ENCODE measurements at regions not wholly inside any gene's neighbourhood (a gene's known extent, or its start where the extent isn't known, plus 50 kb on each side); places are given as distances from the start of the nearest gene placed in this dataset.
"Not testable (repeated sequence)": the region's sequence is repeated elsewhere in the genome, so short reads cannot be mapped to it uniquely, and the experiment has no call there.

DNA sequence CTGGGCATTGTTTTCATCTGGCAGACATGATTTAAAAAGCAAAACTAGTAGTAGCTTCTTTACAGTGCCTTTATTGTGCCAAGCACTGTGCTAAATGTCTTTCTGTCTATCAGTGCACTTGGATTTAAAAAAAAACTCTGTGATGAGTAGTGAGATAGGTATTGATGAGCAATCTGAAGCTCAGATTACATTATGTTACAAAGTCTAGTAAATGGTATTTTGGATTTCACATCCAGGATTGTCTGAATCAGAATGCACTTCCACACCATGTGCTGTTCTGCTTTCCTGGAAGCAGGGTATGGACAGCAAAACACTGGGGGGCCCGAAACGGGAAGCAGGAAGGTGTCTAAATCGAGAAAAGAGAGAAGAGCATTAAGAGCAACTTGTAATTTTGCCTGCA is 103.4 kb upstream of the CCN2 start:
- peak in 1 of 3 donors; percentile 41 for DNase-seq

GRCh38 chr6:132053511-132053910 is 102.3 kb upstream of the CCN2 start:
- no peak for DNase-seq

DNA sequence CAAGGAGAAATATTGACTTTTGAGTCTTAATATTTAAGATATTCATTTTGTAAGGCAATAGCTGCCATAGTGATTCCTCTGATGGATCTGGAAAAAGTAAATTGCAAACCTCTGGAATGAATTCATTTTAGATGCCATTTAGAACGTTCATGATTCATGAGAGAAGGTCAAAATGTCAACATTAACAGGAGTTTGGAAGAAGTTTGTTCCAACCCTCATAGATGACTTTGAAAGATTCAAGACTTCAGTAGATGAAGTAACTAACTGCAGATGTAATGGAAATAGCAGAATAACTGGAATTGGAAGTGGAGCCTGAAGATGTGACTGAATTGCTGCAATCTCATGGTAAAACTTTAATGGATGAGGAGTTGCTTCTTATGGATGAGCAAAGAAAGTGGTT is 100.9 kb upstream of the CCN2 start:
- DNase-seq: no peak

DNA sequence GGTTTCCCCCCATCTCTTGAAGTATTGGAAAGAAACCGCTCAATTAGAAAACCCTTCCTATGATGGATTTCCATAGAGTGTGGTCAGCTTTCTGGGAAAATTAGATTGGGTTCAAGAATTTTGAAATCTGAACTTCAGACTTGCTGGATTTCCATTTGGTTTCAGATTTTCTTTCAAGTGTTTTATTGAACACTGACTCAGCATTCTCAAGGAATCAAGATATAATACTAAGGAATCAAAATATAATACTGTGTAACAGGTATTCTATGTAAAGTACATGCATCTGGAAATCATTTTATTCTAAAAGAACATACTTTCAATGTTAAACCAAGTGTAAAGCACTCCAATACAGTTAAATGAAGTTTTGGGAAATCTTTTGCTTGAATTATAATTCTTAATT is 94.7 kb upstream of the CCN2 start:
- no peak for DNase-seq

DNA sequence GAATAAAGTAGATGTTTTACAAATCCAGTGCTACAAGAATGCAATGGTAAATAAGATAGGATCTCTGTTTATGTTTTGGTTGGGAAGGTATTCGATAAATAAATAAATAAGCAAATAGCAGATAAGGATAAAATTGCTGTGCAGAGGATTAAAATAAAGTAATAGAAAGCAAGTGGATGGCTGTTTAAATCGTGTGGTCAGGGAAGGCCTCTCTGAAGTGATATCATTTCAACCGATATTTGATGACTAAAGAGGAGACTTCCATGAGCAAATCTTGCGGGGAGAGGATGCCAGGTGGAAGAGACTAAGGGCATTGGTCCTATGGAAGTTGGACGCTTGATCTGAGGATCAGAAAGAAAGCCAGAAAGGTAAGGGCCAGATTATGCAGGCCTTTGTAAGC is 92.0 kb upstream of the CCN2 start:
- DNase-seq: no peak

GRCh38 chr6:132041706-132042105 is 90.5 kb upstream of the CCN2 start:
- DNase-seq: no peak

DNA sequence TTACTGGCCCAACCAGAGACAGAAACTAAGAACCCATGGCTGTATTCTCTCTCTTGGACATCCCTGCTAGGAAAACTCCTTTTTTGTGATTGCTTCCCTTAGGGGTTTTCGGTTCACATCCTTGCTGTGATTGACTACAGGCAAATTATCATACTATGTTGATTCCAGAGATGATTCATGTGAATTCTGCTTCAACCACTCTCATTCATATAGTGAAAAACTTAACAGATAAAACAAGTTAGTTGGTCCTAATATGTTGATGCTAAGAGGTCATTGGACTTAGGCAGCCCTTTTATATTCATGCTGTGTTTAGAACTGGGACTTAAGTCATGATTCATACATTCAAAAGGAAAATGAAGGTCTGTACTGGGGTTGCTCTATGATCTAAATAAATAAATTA is 76.9 kb upstream of the CCN2 start:
- DNase-seq: no peak

DNA sequence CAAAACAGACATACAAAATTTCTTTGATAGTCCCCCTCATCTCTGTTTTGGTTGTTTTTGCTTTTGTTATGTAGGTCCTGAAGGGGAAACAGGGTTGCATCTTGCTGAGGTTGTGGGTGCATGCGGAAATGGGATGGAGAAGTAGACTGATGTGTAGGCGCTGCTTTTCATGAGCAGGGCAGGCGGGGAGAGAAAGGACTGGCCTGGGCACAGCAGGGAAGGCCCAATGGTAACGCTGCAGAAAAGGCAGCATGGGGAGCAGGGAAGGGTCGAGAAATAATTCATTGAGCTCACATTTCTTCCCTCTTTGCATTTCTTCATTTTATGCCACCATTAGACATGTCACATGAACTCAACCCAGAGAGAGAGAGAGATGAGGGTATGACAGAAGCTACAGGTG is 74.3 kb upstream of the CCN2 start:
- DNase-seq: no peak

DNA sequence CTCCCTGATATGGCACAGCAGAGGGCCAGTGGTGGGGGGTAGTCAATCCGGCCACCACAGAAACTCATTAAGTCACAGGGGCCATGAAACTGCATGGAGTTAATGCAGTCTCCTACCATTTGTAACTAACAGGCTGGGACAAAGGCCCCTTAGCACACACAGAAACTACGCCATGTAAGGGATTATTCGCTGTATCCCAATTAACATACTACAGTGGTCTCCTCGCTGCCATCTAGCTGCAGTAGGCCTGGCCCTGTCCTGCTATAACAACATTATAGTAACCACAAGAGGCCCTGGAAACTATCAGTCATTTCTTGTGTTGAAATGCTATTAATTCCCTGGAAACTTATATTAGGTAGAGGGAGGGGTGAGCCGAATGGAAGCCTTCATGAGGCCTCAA is 72.3 kb upstream of the CCN2 start:
- DNase-seq: no peak

- no peak for DNase-seq
Measured at GRCh38 chr6:132021552-132022375, 70.6 kb upstream of the CCN2 start.

GRCh38 chr6:132020918-132021317 is 69.7 kb upstream of the CCN2 start:
- not testable (repeated sequence) for DNase-seq

DNA sequence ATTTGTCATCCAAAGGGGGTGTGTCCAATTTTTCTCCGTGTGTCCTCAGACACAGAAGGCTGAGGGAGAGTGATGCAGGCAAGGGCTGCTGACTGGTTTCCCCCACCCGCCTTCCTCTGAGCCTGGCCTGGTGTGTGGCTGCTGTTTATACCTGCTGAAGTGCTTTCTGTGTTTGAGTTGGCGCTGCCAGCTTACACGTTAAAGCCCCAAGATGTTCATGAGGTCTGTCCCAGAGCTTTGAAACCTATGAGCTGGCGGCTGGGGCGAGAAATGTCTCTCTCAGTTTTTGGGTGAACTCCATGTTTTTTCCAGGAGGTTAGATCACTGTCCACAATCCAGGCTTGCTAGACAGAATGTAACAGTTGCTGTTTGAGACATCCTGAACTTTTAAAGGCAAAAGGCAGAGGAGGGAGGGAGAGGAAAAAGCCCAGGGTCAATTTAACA is 69.0 kb upstream of the CCN2 start:
- peak in 2 of 3 donors; percentile 36 to 66 for DNase-seq

GRCh38 chr6:132019586-132019985 is 68.4 kb upstream of the CCN2 start:
- DNase-seq: no peak

- DNase-seq: no peak
Measured at GRCh38 chr6:132017942-132018341, 66.8 kb upstream of the CCN2 start.

GRCh38 chr6:132016396-132016795 is 65.2 kb upstream of the CCN2 start:
- DNase-seq: peak in 2 of 3 donors; percentile 12 to 30

GRCh38 chr6:132011582-132011981 is 60.4 kb upstream of the CCN2 start:
- DNase-seq: peak in 2 of 3 donors; percentile 18 to 19

DNA sequence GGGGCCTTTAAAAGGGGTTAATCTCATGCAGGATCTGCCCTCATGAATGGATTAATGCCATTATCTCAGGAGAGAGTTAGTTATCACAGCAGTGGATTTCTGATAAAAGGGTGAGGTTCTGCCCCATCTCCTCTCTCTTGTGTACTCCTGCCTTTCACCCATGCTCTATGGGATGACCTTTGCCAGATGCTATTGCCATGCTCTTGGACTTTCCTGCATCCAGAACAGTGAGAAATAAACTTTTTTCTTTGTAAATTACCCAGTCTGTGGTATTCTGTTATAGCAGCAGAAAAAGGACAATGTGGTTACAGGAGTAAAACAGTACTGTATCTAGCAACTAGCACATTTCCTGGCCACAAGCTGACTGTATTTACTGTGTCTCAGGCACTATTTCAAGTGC is 58.0 kb upstream of the CCN2 start:
- DNase-seq: no peak

DNA sequence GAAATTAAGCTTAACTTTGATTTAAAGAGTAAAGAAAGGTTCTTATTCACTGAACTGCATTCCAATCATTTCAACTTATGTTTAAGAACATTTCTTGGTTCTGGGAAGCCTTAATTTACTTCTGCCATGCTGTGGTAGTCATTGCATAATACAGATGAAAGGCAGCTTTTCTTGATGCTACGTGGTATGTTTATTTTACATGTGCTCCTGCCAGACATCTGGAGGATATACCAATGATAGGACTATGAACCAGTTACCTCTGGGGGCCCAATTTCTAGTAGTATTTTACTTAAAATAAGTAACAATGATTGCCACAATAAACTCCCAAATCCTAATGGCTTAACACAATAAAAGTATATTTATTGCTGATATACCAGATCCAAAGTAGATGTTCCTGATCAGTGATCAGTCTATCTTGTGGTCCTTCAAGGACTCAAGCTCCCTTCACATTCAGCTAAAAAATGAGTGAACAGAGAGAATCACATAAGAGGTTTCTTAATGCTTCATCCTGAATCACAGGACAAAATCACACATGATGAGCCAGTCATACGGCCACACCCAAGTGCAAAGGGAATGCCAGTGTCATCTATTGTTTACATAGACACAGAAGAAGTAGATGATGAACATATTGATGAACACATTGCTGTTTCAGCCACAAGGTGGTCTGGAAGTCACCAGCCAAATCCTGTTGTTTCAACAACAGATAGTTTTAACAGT is 56.5 kb upstream of the CCN2 start:
- DNase-seq: no peak

DNA sequence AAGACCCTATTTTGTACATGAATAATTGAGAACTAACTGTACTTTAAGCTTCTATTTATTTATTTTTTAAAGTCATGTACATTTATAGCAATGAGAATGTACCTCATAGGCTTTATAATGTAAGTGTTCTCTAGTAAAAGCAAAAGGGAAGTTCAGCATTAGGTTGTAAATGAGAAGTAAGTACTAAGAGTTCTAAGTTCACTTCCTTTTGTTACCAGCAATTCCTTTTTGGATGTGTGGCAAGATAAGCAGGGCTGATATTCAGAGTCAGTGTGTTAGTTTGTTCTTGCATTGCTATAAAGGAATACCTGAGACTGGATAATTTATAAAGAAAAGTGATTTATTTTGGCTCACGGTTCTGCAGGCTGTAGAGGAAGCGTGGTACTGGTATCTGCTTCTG is 54.0 kb upstream of the CCN2 start:
- DNase-seq: no peak

- no peak for DNase-seq
Measured at GRCh38 chr6:132004668-132005067, 53.5 kb upstream of the CCN2 start.

DNA sequence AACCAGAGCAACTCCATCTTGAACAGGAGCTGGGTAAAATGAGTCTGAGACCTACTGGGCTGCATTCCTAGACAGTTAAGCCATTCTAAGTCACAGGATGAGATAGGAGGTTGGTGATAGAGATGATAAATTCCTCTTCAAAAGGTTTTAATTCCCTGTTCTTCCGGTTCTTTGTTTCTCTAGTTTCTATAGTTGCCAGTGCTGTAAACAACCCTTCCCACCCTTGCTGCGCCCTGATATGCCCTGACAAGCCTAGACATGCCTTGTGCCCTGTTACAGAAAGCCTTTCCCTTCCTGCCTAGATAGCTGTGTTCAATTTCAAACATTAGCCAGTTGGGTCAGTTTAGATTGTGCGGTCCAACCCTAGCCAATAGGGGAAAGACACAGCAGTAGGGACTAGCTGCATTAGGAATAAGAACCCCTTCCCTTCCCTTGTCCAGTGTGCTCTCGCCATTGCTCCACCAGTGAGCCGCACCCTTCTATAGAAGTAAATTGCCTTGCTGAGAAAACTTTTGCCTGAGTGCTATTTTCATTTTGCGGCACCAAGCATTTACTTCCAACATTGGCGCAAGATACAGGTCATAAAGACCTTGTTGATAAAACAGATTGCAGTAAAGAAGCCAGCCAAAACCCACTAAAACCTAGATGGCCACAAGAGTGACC is 52.5 kb upstream of the CCN2 start:
- no peak for DNase-seq
